OCI-M1 (cell line): ENCODE measurements at regions not wholly inside any gene's neighbourhood (a gene's known extent, or its start where the extent isn't known, plus 50 kb on each side); places are given as distances from the start of the nearest gene placed in this dataset.

Experiments
- DNase-seq: peaks from one replicate; lab custom pipeline; 2025; lab: John Stamatoyannopoulos, UW

- no peak for DNase-seq
These were observed 498.1 kb upstream of the TNC start for GRCh38 chr9:115615821-115616665.

GRCh38 chr9:115616666-115617239, 498.8 kb upstream of the TNC start:
- DNase-seq = no peak

- no peak for DNase-seq
These were observed 507.3 kb upstream of the TNC start for GRCh38 chr9:115625251-115625650.

GRCh38 chr9:115625954-115626353, 508.0 kb upstream of the TNC start:
- DNase-seq = no peak

- no peak for DNase-seq
These were observed 509.6 kb upstream of the TNC start for GRCh38 chr9:115627511-115627910.

- no peak for DNase-seq
These were observed 510.5 kb upstream of the TNC start for GRCh38 chr9:115628426-115628825.

GRCh38 chr9:115629879-115630840, 512.2 kb upstream of the TNC start:
- no peak for DNase-seq

GRCh38 chr9:115632391-115632790, 514.4 kb upstream of the TNC start:
- DNase-seq = no peak

- no peak for DNase-seq
These were observed 515.1 kb upstream of the TNC start for GRCh38 chr9:115633104-115633503.

- no peak for DNase-seq
These were observed 517.8 kb upstream of the PAPPA start for GRCh38 chr9:115635680-115636383.

- no peak for DNase-seq
These were observed 517.0 kb upstream of the PAPPA start for GRCh38 chr9:115636596-115636995.

- DNase-seq = no peak
These were observed 515.9 kb upstream of the PAPPA start for GRCh38 chr9:115637661-115638060.

GRCh38 chr9:115640887-115641286, 512.7 kb upstream of the PAPPA start:
- DNase-seq = no peak

- no peak for DNase-seq
These were observed 511.3 kb upstream of the PAPPA start for GRCh38 chr9:115642285-115642684.

- no peak for DNase-seq
These were observed 509.5 kb upstream of the PAPPA start for GRCh38 chr9:115643948-115644727.

GRCh38 chr9:115649991-115650472, 503.6 kb upstream of the PAPPA start:
- no peak for DNase-seq

- no peak for DNase-seq
These were observed 502.8 kb upstream of the PAPPA start for GRCh38 chr9:115650768-115651167.

- no peak for DNase-seq
These were observed 502.1 kb upstream of the PAPPA start for GRCh38 chr9:115651461-115651860.

GRCh38 chr9:115653171-115653606, 500.4 kb upstream of the PAPPA start:
- no peak for DNase-seq

GRCh38 chr9:115657695-115658094, 495.9 kb upstream of the PAPPA start:
- DNase-seq = no peak

- DNase-seq = no peak
These were observed 488.1 kb upstream of the PAPPA start for GRCh38 chr9:115665519-115665918.
